Left lung (tissue), 4 donors: ENCODE measurements at regions not wholly inside any gene's neighbourhood (a gene's known extent, or its start where the extent isn't known, plus 50 kb on each side); places are given as distances from the start of the nearest gene placed in this dataset.
"Not testable (repeated sequence)": the region's sequence is repeated elsewhere in the genome, so short reads cannot be mapped to it uniquely, and the experiment has no call there.

ENCODE experiments used
- ATAC-seq: fragments of 200-7000 bp; cut with Tn5 transposase; one replicate; pipeline ENCODE4 v1.9.1; 2020; ENCODE audit warnings: moderate library complexity
- DNase-seq, 4 donors: peaks; one replicate each; pipeline ENCODE4 v3.0.0-alpha.2; 2013 to 2020
- H3K27ac ChIP-seq, 2 donors: fragments of 200-600 bp; sonication (generic) in 1 of 2; one replicate each; pipeline versions ENCODE4 v1.5.0 to v1.8.0; 2020 to 2021
- H3K27me3 ChIP-seq, 2 donors: fragments of 200-600 bp; sonication (generic) in 1 of 2; one replicate each; pipeline versions ENCODE4 v1.5.0 to v1.8.0; 2020 to 2021
- H3K36me3 ChIP-seq, 2 donors: fragments of 200-600 bp; sonication (generic) in 1 of 2; one replicate each; pipeline versions ENCODE4 v1.5.0 to v1.8.0; 2020 to 2021
- H3K4me1 ChIP-seq, 2 donors: fragments of 200-600 bp; one replicate each; pipeline ENCODE4 v1.8.0; 2021
- H3K4me3 ChIP-seq, 2 donors: fragments of 200-600 bp; sonication (generic) in 1 of 2; one replicate each; pipeline versions ENCODE4 v1.5.0 to v1.8.0; 2020 to 2021; ENCODE audit warnings: mild to moderate bottlenecking in 1 of 2
- H3K9me3 ChIP-seq, 2 donors: fragments of 200-600 bp; sonication (generic) in 1 of 2; one replicate each; pipeline versions ENCODE4 v1.5.0 to v1.8.0; 2020 to 2021
- intact Hi-C, 2 donors: fragments of 100-400 bp; cut with DNase I; formaldehyde crosslinking; loops; one replicate each; pipeline versions ENCODE4 v1.11.2 to v1.14.2; 2022
- TF ChIP-seq, protein P1 (sequence below), 2 donors: fragments of 200-600 bp; sonication (generic) in 1 of 2; IDR thresholded peaks; one replicate each; pipeline versions ENCODE4 v1.5.0 to v1.8.0; 2021; ENCODE audit warnings: antibody characterized with exemption in 2 of 2
- donor health status: DM: no; HTN: yes; CAD: no.
- donor health status: DM: no; HTN: no; CAD: no.

GRCh38 chr2:18268400-18268799 is 292.1 kb downstream of the RDH14 start:
- Histone ChIP-seq H3K4me3 (no peak overlapping the region), H3K27ac (no peak overlapping the region), H3K9me3 (peaks cover 0 to 2% of the 10 kb centered on the region in 2 donors), H3K36me3 (no peaks in the 10 kb centered on the region), H3K4me1 (no peaks in the 10 kb centered on the region), H3K27me3 (no peaks in the 10 kb centered on the region)
- ATAC-seq = no peak
- DNase-seq = no peak
- intact Hi-C loops = no loop called here
- TF ChIP-seq, protein P1, sequence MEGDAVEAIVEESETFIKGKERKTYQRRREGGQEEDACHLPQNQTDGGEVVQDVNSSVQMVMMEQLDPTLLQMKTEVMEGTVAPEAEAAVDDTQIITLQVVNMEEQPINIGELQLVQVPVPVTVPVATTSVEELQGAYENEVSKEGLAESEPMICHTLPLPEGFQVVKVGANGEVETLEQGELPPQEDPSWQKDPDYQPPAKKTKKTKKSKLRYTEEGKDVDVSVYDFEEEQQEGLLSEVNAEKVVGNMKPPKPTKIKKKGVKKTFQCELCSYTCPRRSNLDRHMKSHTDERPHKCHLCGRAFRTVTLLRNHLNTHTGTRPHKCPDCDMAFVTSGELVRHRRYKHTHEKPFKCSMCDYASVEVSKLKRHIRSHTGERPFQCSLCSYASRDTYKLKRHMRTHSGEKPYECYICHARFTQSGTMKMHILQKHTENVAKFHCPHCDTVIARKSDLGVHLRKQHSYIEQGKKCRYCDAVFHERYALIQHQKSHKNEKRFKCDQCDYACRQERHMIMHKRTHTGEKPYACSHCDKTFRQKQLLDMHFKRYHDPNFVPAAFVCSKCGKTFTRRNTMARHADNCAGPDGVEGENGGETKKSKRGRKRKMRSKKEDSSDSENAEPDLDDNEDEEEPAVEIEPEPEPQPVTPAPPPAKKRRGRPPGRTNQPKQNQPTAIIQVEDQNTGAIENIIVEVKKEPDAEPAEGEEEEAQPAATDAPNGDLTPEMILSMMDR (IDR thresholded peaks at IDR 0.05) = no peak

DNA sequence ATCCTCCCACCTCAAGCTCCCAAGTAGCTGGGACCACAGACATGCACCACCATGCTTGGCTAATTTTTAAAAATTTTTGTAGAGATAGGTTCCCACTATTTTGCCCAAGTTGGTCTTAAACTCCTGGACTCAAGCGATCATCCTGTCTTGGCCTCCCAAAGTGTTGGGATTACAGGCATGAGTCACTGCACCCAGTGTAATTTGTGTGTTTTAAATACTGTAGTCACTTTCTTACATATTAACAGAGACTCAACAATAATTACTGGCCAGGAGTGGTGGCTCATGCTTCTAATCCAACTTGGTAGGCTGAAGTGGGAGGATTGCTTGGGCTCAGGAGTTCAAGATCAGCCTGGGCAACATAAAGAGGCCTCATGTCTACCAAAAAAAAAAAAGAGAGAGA is 293.0 kb downstream of the RDH14 start:
- DNase-seq (no peak), ATAC-seq (peak; percentile 29)
- Histone ChIP-seq H3K27me3 (no peaks in the 10 kb centered on the region), H3K9me3 (peaks cover 0 to 2% of the 10 kb centered on the region in 2 donors), H3K4me1 (no peaks in the 10 kb centered on the region), H3K36me3 (no peaks in the 10 kb centered on the region), H3K27ac (no peak overlapping the region), H3K4me3 (no peak overlapping the region)
- TF ChIP-seq, protein P1 (IDR thresholded peaks at IDR 0.05) = no peak
- intact Hi-C loops = no loop called here

- intact Hi-C loops, ATAC-seq, H3K27me3 ChIP-seq, H3K27ac ChIP-seq, H3K4me3 ChIP-seq, H3K36me3 ChIP-seq, H3K4me1 ChIP-seq, H3K9me3 ChIP-seq: not testable (repeated sequence)
- DNase-seq = peak in 1 of 4 donors; percentile 33
These were observed 293.8 kb downstream of the RDH14 start for GRCh38 chr2:18266699-18267098.

DNA sequence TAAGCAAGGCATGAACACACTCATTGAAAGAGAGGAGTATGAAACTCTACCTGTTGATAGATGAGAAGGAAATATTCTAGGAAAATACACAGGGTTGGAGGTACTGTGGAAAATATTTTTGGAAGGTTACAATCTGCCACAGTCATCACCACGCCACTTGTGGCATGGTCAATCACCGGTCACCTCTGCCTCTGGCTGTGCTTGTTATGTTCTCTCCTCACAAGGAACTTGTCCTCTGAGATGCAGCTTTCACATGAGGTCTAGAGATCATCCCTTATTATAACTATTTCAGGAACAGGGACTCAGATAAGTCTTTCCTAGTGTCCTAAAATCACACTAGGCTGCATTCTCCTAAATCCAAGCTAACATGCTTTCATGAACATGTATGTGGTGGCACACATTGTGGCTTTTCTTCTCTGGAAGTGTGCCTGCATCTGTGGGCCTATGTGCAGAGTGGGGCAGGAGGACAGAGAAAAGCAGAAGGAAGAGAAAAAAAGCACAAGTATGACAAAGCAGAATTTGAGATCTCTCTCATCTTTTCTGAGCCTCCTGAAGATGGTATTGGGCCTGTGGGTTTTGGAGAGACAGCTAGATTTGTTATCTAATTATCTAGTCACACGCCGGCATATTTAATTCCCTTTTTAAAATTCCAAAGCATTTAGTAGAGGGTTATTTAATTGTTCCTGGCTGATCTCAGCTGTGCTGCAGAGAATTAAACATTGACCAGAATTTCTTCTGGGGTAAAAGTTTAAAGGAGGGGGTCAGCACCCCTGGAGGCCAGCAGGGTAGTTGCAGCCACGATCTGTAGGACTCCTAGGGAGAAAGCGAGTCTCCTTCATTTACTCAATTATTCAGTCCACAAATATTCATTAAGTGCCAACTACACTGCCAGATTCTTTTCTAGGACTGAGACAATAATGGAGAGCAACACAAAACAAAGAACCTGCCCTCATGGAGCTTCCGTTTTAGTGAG is 294.6 kb downstream of the RDH14 start:
- intact Hi-C loops = no loop called here
- H3K27me3 ChIP-seq = no peaks in the 10 kb centered on the region
- H3K4me1 ChIP-seq = no peaks in the 10 kb centered on the region
- TF ChIP-seq, protein P1 (IDR thresholded peaks at IDR 0.05) = no peak
- no peaks in the 10 kb centered on the region for H3K9me3 ChIP-seq
- ATAC-seq = no peak
- H3K27ac ChIP-seq = no peak overlapping the region
- no peak overlapping the region for H3K4me3 ChIP-seq
- no peaks in the 10 kb centered on the region for H3K36me3 ChIP-seq
- no peak for DNase-seq

- no peak for ATAC-seq
- no peak overlapping the region for H3K4me3 ChIP-seq
- intact Hi-C loops = no loop called here
- DNase-seq = no peak
- H3K36me3 ChIP-seq = no peaks in the 10 kb centered on the region
- no peak overlapping the region for H3K27ac ChIP-seq
- H3K9me3 ChIP-seq = peaks cover 0 to under 1% of the 10 kb centered on the region in 2 donors
- no peaks in the 10 kb centered on the region for H3K4me1 ChIP-seq
- TF ChIP-seq, protein P1 (IDR thresholded peaks at IDR 0.05) = no peak
- no peaks in the 10 kb centered on the region for H3K27me3 ChIP-seq
These were observed 297.9 kb downstream of the RDH14 start for GRCh38 chr2:18262601-18263000.
